GM21515 (cell line): ENCODE measurements at regions not wholly inside any gene's neighbourhood (a gene's known extent, or its start where the extent isn't known, plus 50 kb on each side); places are given as distances from the start of the nearest gene placed in this dataset.

Experiments
- ATAC-seq: cut with Tn5 transposase; IDR thresholded peaks from one replicate; pipeline ENCODE4 v1.9.1; 2021; ENCODE audit not compliant: unreplicated experiment

DNA sequence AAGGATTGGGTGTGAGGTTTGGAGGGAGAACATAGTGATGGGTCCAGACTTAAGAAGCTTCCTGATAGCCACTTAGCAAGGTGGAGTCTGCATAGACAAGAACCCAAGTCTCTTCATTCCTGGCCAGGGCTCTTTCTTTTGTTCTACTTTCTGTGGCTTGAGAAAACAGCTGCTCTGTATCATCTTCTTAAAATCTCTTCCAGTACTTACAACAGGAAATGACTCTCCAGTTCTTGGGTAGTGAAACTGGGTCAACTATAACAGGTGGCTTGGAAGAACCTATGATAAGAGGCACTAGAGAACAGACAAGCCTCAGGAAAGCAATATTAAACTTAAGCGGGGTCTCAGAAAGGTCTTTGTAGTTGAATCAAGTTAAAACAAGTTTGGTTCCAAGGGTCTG is 148.1 kb upstream of the USP24 start:
- ATAC-seq: no peak

DNA sequence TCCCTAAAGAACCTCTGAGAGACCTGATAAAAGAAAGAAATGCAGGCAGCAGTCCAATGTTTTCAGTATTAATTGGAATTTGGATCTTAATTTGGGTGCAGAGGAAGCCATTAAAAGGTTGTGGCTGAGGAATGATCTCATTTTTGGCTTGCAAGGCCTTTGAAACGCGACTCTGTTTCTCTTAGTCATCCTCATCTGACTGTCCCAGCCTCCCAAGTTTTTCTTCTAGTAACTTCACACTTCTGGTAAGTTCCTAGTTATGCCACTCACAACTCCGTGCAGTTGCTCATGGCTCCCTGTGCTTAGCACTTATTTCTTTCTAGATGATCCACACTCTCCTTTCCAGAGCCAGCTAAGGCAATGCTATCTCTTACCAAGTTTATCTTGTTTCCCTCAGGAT is 147.4 kb upstream of the USP24 start:
- no peak for ATAC-seq

DNA sequence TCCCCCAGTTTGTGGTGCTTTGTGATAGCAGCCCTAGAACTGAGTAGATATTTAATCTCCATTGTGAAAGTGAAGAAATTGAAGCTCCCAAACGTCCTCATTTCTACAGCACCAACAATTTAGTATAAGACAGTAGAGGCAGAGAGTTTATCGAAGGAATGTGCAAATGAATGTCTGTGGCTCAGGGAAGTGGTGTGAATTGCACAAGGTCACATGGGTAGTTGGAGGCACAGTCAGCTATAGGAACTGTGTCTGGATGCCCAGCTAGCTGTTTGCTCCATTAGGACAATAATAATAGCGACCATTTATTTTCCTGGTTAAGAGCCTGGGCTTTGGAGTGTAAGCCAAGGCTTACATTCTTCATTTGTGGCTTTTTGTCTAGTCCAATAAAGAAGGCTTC is 144.4 kb upstream of the USP24 start:
- ATAC-seq: no peak

DNA sequence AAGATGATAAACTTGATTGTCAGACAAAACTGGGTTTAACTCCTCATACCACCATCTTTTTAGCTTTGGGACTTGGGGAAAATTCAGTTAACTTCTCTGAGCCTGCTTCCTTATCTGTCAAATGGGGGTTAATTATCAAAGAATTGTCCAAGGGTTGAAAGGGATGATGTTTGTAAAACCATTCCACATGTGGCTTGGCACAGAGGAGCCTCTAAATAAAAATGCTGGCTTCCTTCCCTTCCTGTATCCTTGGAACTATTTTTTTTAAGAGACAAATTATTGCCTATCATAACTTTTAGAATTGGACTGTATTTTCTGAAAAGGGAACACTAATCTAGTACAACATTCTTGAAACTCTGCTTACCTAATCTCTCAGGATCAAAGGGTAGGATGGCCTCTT is 143.4 kb upstream of the USP24 start:
- ATAC-seq: no peak

DNA sequence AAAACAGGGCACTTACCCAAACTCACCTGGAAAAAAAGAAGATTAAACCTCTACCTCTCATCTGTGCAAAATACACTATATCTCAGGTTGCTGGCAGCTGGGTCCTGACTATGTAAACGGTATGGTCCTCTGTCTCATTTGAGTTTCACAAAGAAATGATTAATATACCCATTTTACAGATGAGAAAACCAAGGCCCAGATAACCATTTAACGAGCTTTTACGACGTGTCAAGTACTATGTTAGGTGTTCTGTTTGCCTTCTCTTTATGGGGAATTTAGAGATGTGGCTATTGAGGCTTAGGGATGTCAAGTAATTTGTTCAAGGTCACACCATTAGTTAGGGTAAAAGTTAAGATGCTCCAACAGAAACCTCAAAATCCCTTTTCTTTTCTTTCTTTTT is 140.4 kb upstream of the USP24 start:
- ATAC-seq: no peak

DNA sequence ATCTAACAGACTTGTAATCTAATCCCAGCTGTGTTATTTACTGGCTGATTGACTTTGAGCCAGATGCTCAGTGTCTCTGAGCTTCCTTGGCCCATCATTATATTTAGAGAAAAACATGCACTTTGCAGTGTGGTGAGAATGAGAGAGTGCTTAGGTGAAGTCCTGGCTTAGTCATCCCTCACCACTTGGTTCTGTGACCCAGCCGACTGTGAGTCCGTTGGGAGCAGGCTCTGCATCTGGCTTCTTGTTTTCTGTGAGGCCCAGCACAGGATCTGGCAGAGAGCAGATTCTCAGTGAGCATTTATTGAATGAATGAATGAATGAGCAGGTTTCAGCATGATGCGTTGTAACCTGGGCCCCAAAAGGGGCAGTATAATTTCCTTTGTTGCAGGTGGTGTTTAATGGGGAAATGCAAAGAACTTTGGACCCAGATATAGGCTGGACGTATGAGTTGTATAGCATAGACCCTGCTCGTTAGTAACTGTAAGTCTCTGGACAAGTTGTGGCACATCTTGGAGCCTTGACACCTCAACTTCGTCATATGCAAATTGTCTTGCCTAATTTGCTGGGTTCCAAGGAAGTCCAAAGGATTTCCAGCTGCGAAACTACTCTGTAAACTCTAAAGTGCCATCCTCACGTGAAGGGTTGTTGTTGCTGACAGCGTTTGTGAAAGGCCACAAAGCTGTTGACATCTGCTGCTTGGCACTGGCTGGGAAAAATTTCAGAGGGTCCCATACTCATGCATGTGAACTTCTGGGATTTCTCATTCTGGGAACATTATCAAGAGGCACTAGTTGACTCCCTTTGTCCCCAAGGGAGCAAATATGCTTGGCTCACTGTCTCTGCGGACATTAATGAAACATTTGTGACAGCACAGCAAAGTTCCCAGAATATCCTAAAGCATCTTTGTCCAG is 138.8 kb upstream of the USP24 start:
- ATAC-seq: peak; percentile 67

DNA sequence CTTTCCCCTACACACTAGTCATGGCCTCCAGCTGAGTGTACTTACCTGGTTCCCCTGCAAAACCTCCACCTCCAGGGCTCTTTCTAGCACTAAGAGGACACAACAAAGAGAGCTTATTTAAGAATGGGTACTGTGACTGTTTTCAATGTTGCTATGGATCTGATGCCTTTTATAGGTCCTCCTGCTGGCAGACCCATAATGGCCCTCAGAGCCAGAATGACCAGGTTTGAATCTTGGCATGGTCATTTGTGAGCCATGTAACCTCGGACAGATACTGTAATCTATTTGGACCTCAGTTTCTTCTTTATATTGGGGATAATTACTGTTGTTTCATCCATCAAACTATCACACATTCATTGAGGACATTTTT is 137.6 kb upstream of the USP24 start:
- no peak for ATAC-seq

DNA sequence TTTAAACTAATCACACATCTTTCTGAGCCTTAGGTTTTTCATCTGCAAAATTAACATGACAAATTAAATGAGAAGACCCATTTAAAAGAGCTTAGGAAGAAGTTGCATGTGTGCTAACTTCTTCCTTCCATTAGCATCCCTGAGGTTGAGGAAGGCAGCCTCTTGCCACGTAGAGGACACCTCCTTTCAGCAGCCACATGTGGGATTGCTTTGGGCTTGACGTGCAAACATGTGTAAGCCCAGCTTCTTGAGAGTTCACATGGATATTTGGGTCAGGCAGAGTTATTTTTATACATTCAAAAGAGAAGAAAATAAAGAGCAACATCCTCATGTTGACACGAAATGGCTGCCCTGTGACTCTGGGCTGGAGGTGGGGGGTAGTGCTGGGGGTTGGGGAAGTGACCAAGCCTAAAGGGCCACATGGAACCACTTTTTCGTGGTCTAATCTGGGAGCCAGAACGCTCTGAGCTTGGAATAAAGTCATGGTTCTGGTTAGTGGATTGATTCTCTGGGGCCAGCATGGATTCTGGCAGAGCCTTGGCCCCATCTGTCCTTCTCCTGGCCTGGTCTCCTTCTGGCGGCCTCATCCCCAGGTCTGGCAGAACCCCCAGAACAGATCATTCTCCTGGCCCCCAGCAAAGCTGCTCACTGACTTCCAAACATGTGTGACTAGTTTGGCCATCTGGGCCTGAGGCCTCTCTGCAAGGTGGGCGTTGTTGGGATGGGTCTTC is 137.1 kb upstream of the USP24 start:
- ATAC-seq: no peak

DNA sequence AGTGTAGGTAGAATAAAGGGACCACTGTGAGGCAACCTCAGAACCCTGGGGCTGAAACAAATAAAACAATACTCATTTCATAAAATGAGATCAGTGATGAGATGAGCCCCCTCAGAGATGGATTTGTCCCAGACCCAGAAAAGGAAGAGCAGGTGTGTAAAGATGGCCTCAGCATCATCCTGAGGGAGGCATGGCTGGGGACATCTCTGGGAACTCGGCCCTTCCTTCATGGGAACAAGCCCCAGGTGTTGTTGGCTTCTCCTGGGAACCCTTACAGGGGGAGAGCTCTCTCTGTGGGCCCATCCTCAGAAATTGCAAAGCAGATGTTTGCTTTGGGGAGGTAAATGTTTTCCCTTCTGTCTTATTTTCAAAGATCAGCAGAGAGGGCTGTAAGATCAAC is 133.2 kb upstream of the USP24 start:
- no peak for ATAC-seq

DNA sequence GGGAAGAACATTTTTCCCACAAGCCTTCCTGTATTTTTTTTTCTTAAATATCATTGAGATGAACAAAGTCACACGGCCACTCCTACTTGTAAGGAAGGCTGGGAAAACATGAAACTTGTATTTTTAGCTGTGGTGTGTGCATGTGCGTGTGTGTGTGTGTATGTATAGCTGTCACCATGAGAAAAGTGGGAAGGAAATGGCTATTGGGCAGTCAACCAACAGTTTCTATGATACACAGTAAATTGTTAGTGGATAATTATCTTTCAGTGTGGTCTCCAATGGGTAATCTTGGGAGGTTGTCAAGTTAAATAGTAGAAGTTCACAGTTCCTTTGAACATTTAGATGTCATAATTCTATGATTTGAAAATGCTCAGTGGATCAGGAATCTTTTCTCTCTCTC is 132.7 kb upstream of the USP24 start:
- ATAC-seq: no peak

DNA sequence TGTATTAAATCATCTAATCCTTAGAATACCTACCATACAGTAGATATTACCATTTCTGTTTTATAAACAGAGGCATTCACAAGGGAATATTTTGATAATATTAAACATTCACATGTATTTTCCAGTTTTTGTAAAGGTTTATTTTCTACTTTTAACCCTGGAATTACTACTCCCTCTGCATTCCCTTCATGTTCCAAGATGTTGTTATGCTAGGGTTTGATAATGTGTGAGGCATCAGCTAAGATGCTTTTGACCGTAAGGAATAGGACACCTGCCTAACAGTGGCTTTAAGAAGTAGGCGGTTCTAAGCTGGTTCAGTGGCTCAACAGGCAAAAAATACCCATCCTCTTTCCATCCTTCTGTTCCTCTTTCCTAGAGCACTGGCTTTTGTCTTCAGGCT is 131.9 kb upstream of the USP24 start:
- ATAC-seq: no peak

DNA sequence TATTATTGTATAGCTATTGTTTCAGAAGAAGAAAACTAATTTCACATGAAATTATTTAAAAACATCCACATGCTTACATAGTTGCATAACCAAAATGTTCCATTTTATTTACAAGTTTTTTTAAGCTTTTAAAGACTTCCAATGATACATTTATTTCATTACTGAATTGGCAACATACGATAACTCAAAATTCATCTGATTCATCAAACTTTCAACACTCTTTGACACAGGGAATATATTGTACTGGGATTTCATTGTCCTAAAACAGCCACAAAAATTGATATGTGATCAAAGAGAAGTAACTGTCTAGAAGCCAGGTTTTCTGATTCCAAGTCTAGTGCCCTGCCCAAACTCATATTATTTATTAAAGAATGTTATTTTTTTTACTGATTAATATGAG is 131.4 kb upstream of the USP24 start:
- ATAC-seq: no peak

DNA sequence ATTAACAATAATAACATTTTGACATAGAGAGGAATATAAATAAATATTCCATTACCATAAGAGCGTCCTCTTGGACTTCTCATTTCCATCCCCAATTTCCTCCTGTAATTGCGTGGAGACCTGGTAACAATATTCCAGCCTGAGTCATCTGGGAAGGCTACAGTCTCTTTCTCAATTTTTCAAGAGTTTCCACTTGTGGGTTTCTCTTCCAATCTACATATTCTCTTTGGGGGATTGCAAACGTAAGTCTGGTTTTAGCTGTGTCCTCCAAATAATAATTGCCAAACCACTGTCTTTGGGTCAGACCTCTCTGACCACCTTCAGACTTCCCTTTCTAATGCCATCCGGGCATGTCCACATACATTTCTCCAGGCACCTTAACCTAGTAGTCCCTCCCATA is 124.5 kb upstream of the USP24 start:
- ATAC-seq: no peak

DNA sequence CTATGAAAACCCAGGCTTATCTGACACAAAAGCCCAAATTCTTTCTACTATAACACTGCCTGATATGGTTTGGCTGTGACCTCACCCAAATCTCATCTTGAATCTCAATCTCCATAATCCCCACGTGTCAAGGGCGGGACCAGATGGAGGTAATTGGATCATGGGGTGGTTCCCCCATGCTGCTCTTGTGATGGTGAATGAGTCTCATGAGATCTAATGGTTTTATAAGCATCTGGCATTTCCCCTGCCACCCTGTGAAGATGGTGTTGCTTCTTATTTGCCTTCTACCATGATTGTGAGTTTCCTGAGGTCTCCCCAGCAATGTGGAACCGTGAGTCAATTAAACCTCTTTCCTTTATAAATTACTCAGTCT is 123.3 kb upstream of the USP24 start:
- ATAC-seq: no peak

DNA sequence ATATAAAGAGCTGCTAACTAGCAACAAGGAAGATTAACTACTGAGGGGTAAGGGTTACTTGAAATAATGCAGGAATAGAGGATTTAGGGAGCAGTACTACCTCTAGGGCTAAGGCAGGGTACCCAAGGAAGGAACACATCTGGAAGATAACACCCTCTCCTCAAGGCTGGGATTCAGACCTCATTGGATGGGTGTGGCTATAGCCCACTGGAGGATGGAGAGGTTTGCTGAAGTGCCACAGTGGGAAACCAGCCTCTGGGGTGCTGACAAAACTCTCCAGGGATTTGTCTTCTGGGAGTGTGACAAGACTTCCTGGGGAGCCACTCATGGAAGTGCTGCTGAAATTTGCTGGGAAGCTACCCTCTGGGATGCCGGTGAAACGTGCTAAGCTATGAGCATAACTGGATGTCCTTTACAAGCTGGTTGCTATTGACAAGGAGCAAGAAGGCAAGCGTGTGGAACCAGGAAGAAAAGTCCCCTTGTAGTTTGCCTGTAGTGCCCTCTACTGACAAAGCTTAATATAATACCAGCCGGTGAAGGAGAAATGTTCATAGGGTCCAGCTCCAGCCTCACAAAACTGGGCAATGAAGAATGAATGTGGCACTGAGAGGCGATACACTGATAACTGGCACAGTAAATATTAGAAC is 122.8 kb upstream of the USP24 start:
- peak; percentile 75 for ATAC-seq

DNA sequence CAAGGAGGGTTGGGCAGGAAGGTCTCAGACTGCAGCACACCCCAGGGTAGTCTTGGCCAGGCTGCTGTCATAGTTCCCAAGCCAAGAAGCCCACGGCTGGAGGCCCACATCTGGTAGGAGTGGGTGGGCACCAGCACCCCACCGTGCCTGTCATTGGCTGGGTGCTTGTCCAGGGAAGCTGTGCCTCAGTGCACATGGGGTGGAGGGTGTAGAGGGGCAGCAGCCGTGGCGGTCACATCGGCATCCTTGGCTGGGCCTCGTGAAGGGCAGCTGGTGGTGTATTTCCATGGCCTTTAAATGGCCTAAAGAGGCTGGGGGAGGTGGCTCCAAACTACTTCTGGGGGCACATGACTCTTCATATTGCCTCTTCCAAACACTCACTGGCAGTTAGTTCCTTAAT is 119.6 kb upstream of the USP24 start:
- no peak for ATAC-seq

DNA sequence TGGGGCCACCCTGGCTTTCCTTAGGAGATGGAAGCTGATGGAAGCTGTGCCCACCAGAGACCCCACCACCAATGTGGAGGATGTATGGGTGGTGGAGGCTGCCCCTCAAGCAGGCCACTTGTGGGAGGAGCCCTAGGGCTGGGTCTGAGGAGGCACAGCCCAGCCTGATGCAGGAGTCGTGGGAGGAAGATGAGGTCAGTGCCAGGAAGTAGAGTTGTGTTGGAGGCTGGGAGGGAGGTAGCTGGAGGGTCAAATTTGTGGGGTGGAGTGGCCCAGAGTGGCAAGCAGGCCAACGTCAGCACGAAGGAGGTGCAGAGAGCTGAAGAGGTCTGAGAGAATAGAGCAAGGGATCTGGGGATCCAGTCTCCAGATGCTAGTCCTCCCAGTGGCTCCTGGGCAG is 119.0 kb upstream of the USP24 start:
- ATAC-seq: no peak

DNA sequence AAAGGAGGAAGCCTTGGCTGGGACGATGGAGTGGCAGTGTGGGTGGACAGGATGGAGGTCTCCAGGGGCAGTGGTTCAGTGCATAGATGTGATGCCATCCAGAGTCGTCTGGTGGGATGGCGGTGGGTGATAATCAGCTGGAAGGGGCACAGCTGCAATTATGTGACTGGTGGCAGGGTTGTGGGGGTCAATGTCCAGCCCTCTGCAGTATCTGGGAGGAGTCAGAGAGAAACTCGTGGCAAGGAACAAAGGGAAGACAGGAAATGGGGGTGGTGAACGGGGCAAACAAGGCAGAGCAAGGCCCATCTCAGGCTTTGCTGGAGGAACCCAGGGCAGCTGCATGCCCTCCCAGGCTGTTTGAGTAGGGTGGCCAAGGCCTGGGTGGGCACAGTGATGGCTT is 118.3 kb upstream of the USP24 start:
- ATAC-seq: no peak

DNA sequence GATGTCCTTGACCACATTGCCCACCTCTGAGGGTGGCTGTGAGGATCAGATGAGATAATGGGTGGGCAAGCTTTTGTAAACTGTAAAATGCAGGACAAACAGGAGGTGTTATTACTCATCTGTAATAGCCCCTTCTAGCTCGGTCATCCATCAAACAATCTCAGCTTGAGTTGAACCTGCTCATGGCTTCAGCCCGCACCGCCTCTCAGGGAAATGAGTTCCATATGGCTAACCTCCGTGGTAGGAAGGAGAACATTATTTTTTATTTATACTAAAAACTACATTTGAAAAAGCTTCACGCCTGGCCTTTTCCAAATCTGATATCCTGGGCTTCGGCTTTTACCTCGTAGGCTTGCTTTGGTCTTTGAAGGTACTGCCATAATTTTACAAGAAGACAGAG is 116.2 kb upstream of the USP24 start:
- ATAC-seq: no peak

DNA sequence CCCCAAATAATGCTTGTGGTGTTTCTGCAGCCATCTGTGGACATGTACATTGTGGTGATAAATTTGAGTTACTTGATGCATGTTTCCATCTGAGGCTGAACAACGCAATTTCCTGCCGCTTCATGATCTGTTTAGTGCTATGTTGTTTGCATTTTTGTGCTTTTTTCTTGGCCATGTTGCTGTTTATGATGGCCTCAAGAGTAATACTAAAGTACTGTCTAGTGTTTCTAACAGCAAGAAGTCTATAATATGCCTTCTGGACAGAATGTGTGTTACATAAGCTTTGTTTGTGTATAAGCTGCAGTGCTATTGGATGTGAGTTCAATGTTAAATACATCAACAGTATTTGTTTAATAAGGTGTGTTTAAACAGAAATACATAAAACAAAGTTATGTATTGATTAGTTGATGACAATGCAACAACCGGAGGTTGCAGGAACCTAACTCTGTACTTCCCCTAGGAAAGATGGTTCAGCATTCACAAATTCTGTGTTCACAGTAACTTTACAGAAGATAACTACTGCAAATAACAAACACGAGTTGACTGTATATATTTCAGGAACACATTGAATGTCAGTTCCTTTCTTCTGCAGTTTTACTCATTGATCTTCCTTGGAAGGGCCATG is 114.8 kb upstream of the USP24 start:
- ATAC-seq: no peak

DNA sequence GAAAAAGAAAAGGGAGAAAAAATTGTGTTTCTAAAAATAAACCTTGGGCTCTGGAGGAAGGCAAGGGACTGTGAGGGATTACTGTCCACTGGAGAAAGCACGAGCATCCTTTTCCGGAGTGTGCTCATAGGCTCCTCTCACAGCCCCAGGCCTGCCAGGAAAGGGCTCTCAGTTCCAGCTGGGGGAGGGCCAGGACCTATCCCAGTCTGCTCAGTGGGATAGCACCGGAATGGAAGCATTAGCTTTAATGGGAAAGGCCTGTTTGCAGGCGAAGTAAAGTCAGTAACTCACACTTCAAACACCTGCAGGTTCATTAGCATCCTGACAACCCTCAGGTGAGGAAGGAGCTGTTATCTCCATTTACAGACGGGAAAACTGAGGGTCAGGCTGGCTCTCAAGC is 113.9 kb upstream of the USP24 start:
- no peak for ATAC-seq
